ENCODE measurements at regions not wholly inside any gene's neighbourhood (a gene's known extent, or its start where the extent isn't known, plus 50 kb on each side); places are given as distances from the start of the nearest gene placed in this dataset.
"Not testable (repeated sequence)": the region's sequence is repeated elsewhere in the genome, so short reads cannot be mapped to it uniquely, and the experiment has no call there.

GRCh38 chr3:195962222-195962621 is 53.9 kb upstream of the TNK2 start:
- not testable (repeated sequence) for H3K9me3 Mint-ChIP-seq, H3K27me3 Mint-ChIP-seq, H3K4me3 Mint-ChIP-seq, H3K27ac Mint-ChIP-seq
- H3K4me1 Mint-ChIP-seq (ENCODE audit: low read depth), result peaks cover 11% of the 10 kb centered on the region
- H3K36me3 Mint-ChIP-seq (ENCODE audit: low read depth), result peaks cover 46% of the 10 kb centered on the region

GRCh38 chr3:195960971-195961775 is 52.8 kb upstream of the TNK2 start:
- H3K9me3 Mint-ChIP-seq, H3K4me3 Mint-ChIP-seq, H3K27ac Mint-ChIP-seq, H3K27me3 Mint-ChIP-seq: not testable (repeated sequence)
- H3K36me3 Mint-ChIP-seq (ENCODE audit: low read depth), result peaks cover 48% of the 10 kb centered on the region
- peaks cover 15% of the 10 kb centered on the region for H3K4me1 Mint-ChIP-seq (ENCODE audit: low read depth)

DNA sequence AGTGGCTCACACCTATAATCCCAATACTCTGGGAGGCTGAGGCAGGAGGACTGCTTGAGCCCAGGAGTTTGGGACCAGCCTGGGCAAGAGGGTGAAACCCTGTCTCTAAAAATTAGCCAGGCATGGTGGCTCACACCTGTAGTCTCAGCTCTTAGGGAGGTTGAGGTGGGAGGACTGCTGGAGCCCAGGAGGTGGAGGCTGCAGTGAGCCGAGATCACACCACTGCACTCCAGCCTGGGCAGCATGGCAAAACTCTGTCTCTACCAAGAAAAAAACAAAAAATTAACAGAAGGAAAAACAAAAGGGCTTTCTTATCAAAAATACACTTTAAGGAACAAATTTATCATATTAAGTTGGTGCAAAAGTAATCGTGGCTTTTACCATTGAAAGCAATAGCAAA is 51.8 kb upstream of the TNK2 start:
- H3K27me3 Mint-ChIP-seq, H3K9me3 Mint-ChIP-seq, H3K27ac Mint-ChIP-seq, H3K4me3 Mint-ChIP-seq: not testable (repeated sequence)
- peaks cover 43% of the 10 kb centered on the region for H3K36me3 Mint-ChIP-seq (ENCODE audit: low read depth)
- peaks cover 24% of the 10 kb centered on the region for H3K4me1 Mint-ChIP-seq (ENCODE audit: low read depth)

- Mint-ChIP-seq H3K27ac (peak overlapping the region; percentile 63), H3K36me3 (ENCODE audit: low read depth) (peaks cover 37% of the 10 kb centered on the region), H3K4me1 (ENCODE audit: low read depth) (peaks cover 27% of the 10 kb centered on the region)
- H3K9me3 Mint-ChIP-seq, H3K4me3 Mint-ChIP-seq, H3K27me3 Mint-ChIP-seq: not testable (repeated sequence)
These were observed 51.2 kb upstream of the TNK2 start for GRCh38 chr3:195959367-195960157.

GRCh38 chr3:195958736-195959135 is 50.4 kb upstream of the TNK2 start:
- H3K9me3 Mint-ChIP-seq, H3K27me3 Mint-ChIP-seq, H3K4me3 Mint-ChIP-seq: not testable (repeated sequence)
- Mint-ChIP-seq H3K27ac (peak overlapping the region; percentile 63), H3K4me1 (ENCODE audit: low read depth) (peaks cover 28% of the 10 kb centered on the region), H3K36me3 (ENCODE audit: low read depth) (peaks cover 33% of the 10 kb centered on the region)

Data from stimulated activated naive CD8-positive, alpha-beta T cell treated with anti-CD3 and anti-CD28 coated beads, Interleukin-15, Interleukin-2, amounts not matched to agents 100 ng/mL and 50 ng/mL, for 24 hours (primary cell).